GM12878 (cell line): ENCODE measurements at regions not wholly inside any gene's neighbourhood (a gene's known extent, or its start where the extent isn't known, plus 50 kb on each side); places are given as distances from the start of the nearest gene placed in this dataset.

Experiments
- POLR2AphosphoS2 ChIP-seq: IDR thresholded peaks from 2 replicates; pipeline ENCODE4 v1.6.1; 2011; ENCODE audit warnings: low read depth, mild to moderate bottlenecking, low read length, improper control_type of control experiment, moderate library complexity
- TF ChIP-seq, protein P1 (sequence below), 3 experiments: IDR thresholded peaks in 2 of 3; conservative IDR thresholded peaks in 1 of 3; 2 replicates each; pipeline ENCODE4 v1.5.1; 2011; ENCODE audit warnings: low read depth in 3 of 3, low read length in 3 of 3, mild to moderate bottlenecking in 3 of 3, control low read depth in 2 of 3, moderate library complexity in 2 of 3, inconsistent platforms in 1 of 3, mixed read lengths in 1 of 3; ENCODE audit not compliant: control insufficient read depth in 2 of 3, insufficient read depth in 1 of 3; ENCODE audit errors: extremely low read depth in 1 of 3

DNA sequence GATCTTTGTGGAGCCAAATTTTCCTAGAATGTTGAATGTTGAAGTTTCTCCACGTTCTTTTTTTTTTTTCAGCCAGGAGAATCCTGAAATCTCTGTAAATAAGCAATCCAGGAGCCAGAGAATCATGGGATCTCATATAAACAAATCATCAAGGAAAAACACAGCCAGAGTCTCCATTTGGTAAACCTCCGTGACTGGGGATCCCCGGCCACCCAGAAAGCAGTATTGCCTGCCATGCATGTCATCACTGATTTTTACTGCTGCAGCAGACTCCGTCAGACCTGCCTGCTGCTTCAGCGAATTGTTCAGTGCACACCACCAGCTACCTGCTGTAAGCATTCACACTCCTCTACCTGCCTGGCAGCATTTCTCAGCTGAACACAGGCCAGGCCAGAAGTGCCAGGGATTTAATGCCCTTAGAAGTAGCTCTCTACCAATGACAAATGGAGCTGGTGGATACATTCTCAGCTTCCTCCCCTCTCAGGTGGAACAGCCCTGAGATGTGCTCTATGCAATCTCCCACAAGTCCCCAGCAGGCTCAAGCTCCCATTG lies 158.6 kb downstream of the CYLD start:
- TF ChIP-seq POLR2AphosphoS2, result no peak
- TF ChIP-seq, protein P1, sequence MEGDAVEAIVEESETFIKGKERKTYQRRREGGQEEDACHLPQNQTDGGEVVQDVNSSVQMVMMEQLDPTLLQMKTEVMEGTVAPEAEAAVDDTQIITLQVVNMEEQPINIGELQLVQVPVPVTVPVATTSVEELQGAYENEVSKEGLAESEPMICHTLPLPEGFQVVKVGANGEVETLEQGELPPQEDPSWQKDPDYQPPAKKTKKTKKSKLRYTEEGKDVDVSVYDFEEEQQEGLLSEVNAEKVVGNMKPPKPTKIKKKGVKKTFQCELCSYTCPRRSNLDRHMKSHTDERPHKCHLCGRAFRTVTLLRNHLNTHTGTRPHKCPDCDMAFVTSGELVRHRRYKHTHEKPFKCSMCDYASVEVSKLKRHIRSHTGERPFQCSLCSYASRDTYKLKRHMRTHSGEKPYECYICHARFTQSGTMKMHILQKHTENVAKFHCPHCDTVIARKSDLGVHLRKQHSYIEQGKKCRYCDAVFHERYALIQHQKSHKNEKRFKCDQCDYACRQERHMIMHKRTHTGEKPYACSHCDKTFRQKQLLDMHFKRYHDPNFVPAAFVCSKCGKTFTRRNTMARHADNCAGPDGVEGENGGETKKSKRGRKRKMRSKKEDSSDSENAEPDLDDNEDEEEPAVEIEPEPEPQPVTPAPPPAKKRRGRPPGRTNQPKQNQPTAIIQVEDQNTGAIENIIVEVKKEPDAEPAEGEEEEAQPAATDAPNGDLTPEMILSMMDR (IDR thresholded peaks at IDR 0.05 in 2 of 3, conservative IDR thresholded peaks at IDR 0.05 in 1 of 3; ENCODE audit: control insufficient read depth in 2 of 3, extremely low read depth in 1 of 3, insufficient read depth in 1 of 3, low read depth in 3 of 3, low read length in 3 of 3), result no peak
